ENCODE measurements at regions not wholly inside any gene's neighbourhood (a gene's known extent, or its start where the extent isn't known, plus 50 kb on each side); places are given as distances from the start of the nearest gene placed in this dataset.

- no peak overlapping the region for H3K4me3 ChIP-seq (replicated peaks; ENCODE audit: low read depth, low read length)
- TF ChIP-seq CTCF (IDR thresholded peaks at IDR 0.05; ENCODE audit: low read depth, low read length, missing control alignments), result no peak
- no peak for DNase-seq (ENCODE audit: extremely low read depth, low read depth)
Measured at GRCh38 chr3:145170121-145170520, 990.9 kb downstream of the PLOD2 start.

GRCh38 chr3:145175626-145176025 lies 985.4 kb downstream of the PLOD2 start:
- no peak overlapping the region for H3K4me3 ChIP-seq (replicated peaks; ENCODE audit: low read depth, low read length)
- no peak for DNase-seq (ENCODE audit: extremely low read depth, low read depth)
- no peak for TF ChIP-seq CTCF (IDR thresholded peaks at IDR 0.05; ENCODE audit: low read depth, low read length, missing control alignments)

- TF ChIP-seq CTCF (IDR thresholded peaks at IDR 0.05; ENCODE audit: low read depth, low read length, missing control alignments), result no peak
- H3K4me3 ChIP-seq (replicated peaks; ENCODE audit: low read depth, low read length), result no peak overlapping the region
- no peak for DNase-seq (ENCODE audit: extremely low read depth, low read depth)
Measured at GRCh38 chr3:145176907-145177306, 984.1 kb downstream of the PLOD2 start.

GRCh38 chr3:145177828-145178227 lies 983.2 kb downstream of the PLOD2 start:
- TF ChIP-seq CTCF (IDR thresholded peaks at IDR 0.05; ENCODE audit: low read depth, low read length, missing control alignments), result no peak
- DNase-seq (ENCODE audit: extremely low read depth, low read depth), result no peak

GRCh38 chr3:145182196-145182911 lies 978.6 kb downstream of the PLOD2 start:
- TF ChIP-seq CTCF (IDR thresholded peaks at IDR 0.05; ENCODE audit: low read depth, low read length, missing control alignments), result no peak
- H3K4me3 ChIP-seq (replicated peaks; ENCODE audit: low read depth, low read length), result no peak overlapping the region
- DNase-seq (ENCODE audit: extremely low read depth, low read depth), result no peak

More at GRCh38 chr3:145177828-145178227, 983.2 kb downstream of the PLOD2 start:
- no peak overlapping the region for H3K4me3 ChIP-seq (replicated peaks; ENCODE audit: low read depth, low read length)

- no peak for DNase-seq (ENCODE audit: extremely low read depth, low read depth)
- H3K4me3 ChIP-seq (replicated peaks; ENCODE audit: low read depth, low read length), result no peak overlapping the region
- no peak for TF ChIP-seq CTCF (IDR thresholded peaks at IDR 0.05; ENCODE audit: low read depth, low read length, missing control alignments)
Measured at GRCh38 chr3:145183261-145183660, 977.7 kb downstream of the PLOD2 start.
